ENCODE measurements at regions not wholly inside any gene's neighbourhood (a gene's known extent, or its start where the extent isn't known, plus 50 kb on each side); places are given as distances from the start of the nearest gene placed in this dataset.

DNA sequence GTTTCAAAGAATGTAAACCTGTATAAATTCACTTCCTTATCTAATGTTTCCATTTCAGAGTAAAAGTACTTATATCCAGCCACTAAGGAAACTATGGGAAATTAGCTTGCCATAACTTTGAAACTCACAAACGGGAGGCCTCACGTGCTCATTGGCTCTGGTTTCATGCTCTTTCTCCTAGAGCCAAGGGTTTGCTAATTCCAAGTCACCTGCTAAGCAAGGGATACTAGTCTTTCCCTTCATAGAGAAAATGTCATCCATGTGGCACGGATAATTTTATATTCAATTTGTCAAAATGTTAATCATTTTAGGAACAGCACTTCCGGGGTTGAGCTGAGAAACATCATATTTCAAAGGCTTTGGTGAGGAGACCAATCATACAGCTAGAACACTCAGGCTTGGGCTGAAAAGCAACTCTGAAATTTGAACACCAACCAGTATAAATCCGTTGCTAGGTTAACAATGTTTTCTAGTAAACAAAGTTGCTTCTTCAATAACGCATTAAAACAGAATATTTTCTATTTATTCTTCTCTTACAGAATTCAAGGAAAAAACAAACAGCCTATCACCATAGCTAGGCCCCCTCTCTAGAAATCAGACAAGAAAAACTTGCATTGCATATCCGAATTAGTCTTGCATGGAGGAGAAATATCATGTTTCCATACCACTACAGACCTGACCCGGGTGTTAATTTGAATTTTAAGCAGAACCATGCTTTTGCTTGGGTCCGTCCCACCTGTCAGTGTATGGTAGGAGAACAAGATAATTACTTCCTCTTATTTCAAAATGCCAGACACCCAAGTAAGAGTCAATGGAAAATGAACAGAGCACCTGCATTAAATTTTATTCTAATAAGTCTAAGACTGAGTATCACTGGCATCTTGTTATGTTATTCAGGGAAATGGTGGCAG is 196.1 kb upstream of the ESRRG start:
- no peaks in the 10 kb centered on the region for H3K9me2 ChIP-seq (ENCODE audit: insufficient read depth, low read length)
- no peak overlapping the region for H3K4me3 ChIP-seq (ENCODE audit: low read depth, low read length, poor library complexity, severe bottlenecking)
- H3K79me2 ChIP-seq (ENCODE audit: insufficient read depth, low read depth, low read length) = no peaks in the 10 kb centered on the region
- POLR2A ChIA-PET = no interaction called here
- H3K27ac ChIP-seq (ENCODE audit: low read depth, low read length, poor library complexity, severe bottlenecking) = no peak overlapping the region
- CTCF ChIA-PET (ENCODE audit: unreplicated experiment) = no interaction called here
- no peak overlapping the region for H3K4me2 ChIP-seq (ENCODE audit: low read length)
- no peaks in the 10 kb centered on the region for H3K4me1 ChIP-seq (ENCODE audit: insufficient read depth, low read length, poor library complexity, severe bottlenecking)
- no peaks in the 10 kb centered on the region for H4K20me1 ChIP-seq (ENCODE audit: insufficient read depth, low read length)
- H2AFZ ChIP-seq (ENCODE audit: low read length) = no peak overlapping the region
- no peaks in the 10 kb centered on the region for H3K36me3 ChIP-seq (ENCODE audit: insufficient read depth, low read length)
- no peak for TF ChIP-seq EZH2phosphoT487 (IDR thresholded peaks at IDR 0.05; ENCODE audit: borderline replicate concordance, low read depth, low read length)
- TF ChIP-seq, protein P1, sequence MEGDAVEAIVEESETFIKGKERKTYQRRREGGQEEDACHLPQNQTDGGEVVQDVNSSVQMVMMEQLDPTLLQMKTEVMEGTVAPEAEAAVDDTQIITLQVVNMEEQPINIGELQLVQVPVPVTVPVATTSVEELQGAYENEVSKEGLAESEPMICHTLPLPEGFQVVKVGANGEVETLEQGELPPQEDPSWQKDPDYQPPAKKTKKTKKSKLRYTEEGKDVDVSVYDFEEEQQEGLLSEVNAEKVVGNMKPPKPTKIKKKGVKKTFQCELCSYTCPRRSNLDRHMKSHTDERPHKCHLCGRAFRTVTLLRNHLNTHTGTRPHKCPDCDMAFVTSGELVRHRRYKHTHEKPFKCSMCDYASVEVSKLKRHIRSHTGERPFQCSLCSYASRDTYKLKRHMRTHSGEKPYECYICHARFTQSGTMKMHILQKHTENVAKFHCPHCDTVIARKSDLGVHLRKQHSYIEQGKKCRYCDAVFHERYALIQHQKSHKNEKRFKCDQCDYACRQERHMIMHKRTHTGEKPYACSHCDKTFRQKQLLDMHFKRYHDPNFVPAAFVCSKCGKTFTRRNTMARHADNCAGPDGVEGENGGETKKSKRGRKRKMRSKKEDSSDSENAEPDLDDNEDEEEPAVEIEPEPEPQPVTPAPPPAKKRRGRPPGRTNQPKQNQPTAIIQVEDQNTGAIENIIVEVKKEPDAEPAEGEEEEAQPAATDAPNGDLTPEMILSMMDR (conservative IDR thresholded peaks at IDR 0.05; ENCODE audit: low read length) = no peak
- intact Hi-C loops (cut with micrococcal nuclease; ENCODE audit: unreplicated experiment) = no loop called here
- no peak for DNase-seq (ENCODE audit: low spot score)
- no peaks in the 10 kb centered on the region for H3K9me3 ChIP-seq (ENCODE audit: low read length)
- BruUV-seq (replicated peaks) = no TSS peak

DNA sequence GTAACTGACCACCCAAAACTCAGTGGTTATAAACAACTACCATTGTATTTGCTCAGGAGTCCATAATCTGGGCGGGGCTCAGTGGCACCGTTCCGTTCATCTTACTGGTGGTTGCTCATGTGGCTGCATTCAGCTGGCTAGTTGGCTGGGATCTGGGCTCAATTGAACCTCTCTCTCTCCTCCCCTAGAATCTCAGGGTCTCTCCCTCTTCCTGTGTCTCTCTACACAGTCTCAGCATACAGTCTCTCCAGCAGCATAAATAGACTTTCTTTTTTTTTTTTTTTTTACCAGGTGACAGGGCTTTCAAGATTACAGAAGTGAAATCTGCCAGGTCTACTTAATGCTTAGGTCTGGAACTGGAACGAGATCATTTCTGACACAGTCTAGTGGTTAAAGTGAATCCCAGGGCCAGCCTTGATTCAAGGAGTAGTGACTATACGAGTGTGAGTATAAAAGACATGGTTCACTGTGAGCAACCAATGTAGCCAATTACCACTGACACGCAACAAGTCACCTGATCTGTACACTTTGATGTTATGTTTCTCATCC is 193.7 kb upstream of the ESRRG start:
- BruUV-seq (replicated peaks) = no TSS peak
- Histone ChIP-seq H2AFZ (ENCODE audit: low read length) (no peak overlapping the region), H3K9me3 (ENCODE audit: low read length) (no peaks in the 10 kb centered on the region), H3K4me2 (ENCODE audit: low read length) (no peak overlapping the region), H3K79me2 (ENCODE audit: insufficient read depth, low read depth, low read length) (no peaks in the 10 kb centered on the region), H3K4me1 (ENCODE audit: insufficient read depth, low read length, poor library complexity, severe bottlenecking) (no peaks in the 10 kb centered on the region), H3K9me2 (ENCODE audit: insufficient read depth, low read length) (no peaks in the 10 kb centered on the region), H3K36me3 (ENCODE audit: insufficient read depth, low read length) (no peaks in the 10 kb centered on the region), H4K20me1 (ENCODE audit: insufficient read depth, low read length) (no peaks in the 10 kb centered on the region), H3K27ac (ENCODE audit: low read depth, low read length, poor library complexity, severe bottlenecking) (no peak overlapping the region), H3K4me3 (ENCODE audit: low read depth, low read length, poor library complexity, severe bottlenecking) (no peak overlapping the region)
- intact Hi-C loops (cut with micrococcal nuclease; ENCODE audit: unreplicated experiment) = no loop called here
- TF ChIP-seq EZH2phosphoT487 (IDR thresholded peaks at IDR 0.05; ENCODE audit: borderline replicate concordance, low read depth, low read length) = no peak
- TF ChIP-seq, protein P1 (conservative IDR thresholded peaks at IDR 0.05; ENCODE audit: low read length) = no peak
- DNase-seq (ENCODE audit: low spot score) = no peak
- ChIA-PET POLR2A (interaction anchor here (0.6 kb wide), 1 partner anchor 47 kb away, joined by 3 read pairs; no protein-coding TSS in a partner anchor), CTCF (ENCODE audit: unreplicated experiment) (no interaction called here)

DNA sequence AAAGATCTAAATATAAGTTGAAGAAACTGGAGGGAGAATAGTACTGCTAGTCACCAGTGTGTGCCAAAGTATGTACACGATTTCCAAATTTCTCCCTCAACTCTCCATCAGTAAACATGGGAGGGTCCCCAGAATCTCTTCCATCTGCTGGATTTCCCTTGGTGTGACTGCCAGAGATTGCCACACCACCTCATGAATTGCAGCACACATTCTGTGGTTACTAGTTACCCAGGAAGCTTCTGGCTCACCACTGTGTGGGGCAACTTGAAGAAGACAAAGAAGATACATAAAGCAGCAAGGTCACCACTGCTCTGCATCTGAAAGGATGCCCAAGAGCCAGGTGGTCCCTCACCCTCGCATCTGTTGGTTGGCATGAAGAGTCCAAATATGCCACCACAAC is 191.7 kb upstream of the ESRRG start:
- no peak for DNase-seq (ENCODE audit: low spot score)
- no peaks in the 10 kb centered on the region for H3K4me1 ChIP-seq (ENCODE audit: insufficient read depth, low read length, poor library complexity, severe bottlenecking)
- no peaks in the 10 kb centered on the region for H3K9me2 ChIP-seq (ENCODE audit: insufficient read depth, low read length)
- H3K4me2 ChIP-seq (ENCODE audit: low read length) = no peak overlapping the region
- no peaks in the 10 kb centered on the region for H3K79me2 ChIP-seq (ENCODE audit: insufficient read depth, low read depth, low read length)
- intact Hi-C loops (cut with micrococcal nuclease; ENCODE audit: unreplicated experiment) = no loop called here
- ChIA-PET POLR2A (no interaction called here), CTCF (ENCODE audit: unreplicated experiment) (no interaction called here)
- no peaks in the 10 kb centered on the region for H3K9me3 ChIP-seq (ENCODE audit: low read length)
- no peaks in the 10 kb centered on the region for H4K20me1 ChIP-seq (ENCODE audit: insufficient read depth, low read length)
- no peak overlapping the region for H2AFZ ChIP-seq (ENCODE audit: low read length)
- H3K27ac ChIP-seq (ENCODE audit: low read depth, low read length, poor library complexity, severe bottlenecking) = no peak overlapping the region
- no TSS peak for BruUV-seq (replicated peaks)
- TF ChIP-seq, protein P1 (conservative IDR thresholded peaks at IDR 0.05; ENCODE audit: low read length) = no peak
- TF ChIP-seq EZH2phosphoT487 (IDR thresholded peaks at IDR 0.05; ENCODE audit: borderline replicate concordance, low read depth, low read length) = no peak
- no peaks in the 10 kb centered on the region for H3K36me3 ChIP-seq (ENCODE audit: insufficient read depth, low read length)
- no peak overlapping the region for H3K4me3 ChIP-seq (ENCODE audit: low read depth, low read length, poor library complexity, severe bottlenecking)

All from OCI-LY7 (cell line).